H1 (cell line): ENCODE measurements at regions not wholly inside any gene's neighbourhood (a gene's known extent, or its start where the extent isn't known, plus 50 kb on each side); places are given as distances from the start of the nearest gene placed in this dataset.

Source experiments
- ASH2L ChIP-seq: fragments of 200-600, 300-600 bp; sonication (generic); IDR thresholded peaks from one replicate; pipeline ENCODE4 v1.7.1; 2017; ENCODE audit warnings: low read length
- BCL11A ChIP-seq, 2 experiments: IDR thresholded peaks; one replicate each; pipeline ENCODE4 v1.6.1; 2011; ENCODE audit warnings: low read depth in 2 of 2, low read length in 2 of 2, mild to moderate bottlenecking in 2 of 2
- EGR1 ChIP-seq: IDR thresholded peaks from 2 replicates; pipeline ENCODE4 v1.6.1; 2011; ENCODE audit warnings: low read depth, low read length, borderline replicate concordance
- POU5F1 ChIP-seq: IDR thresholded peaks from 2 replicates; pipeline ENCODE4 v1.6.1; 2011; ENCODE audit warnings: low read depth, mild to moderate bottlenecking, low read length, moderate library complexity
- SIX5 ChIP-seq: IDR thresholded peaks from 2 replicates; pipeline ENCODE4 v1.6.1; 2011; ENCODE audit warnings: mild to moderate bottlenecking, low read depth, low read length
- TF ChIP-seq, protein P1 (sequence below): fragments of 300-600 bp; sonication (generic); IDR thresholded peaks from 2 replicates; pipeline ENCODE4 v1.7.1; 2012; ENCODE audit warnings: low read length, moderate library complexity, mild to moderate bottlenecking, inconsistent platforms; ENCODE audit not compliant: insufficient replicate concordance
- TF ChIP-seq, protein P2 (sequence below), 3 experiments: IDR thresholded peaks; 1 replicate in 2 of 3; 2 replicates in 1 of 3; pipeline versions ENCODE4 v1.5.1 to v1.6.1; 2011; ENCODE audit warnings: low read length in 3 of 3, mild to moderate bottlenecking in 3 of 3, inconsistent platforms in 2 of 3, low read depth in 1 of 3, moderate library complexity in 1 of 3; ENCODE audit not compliant: insufficient read depth in 1 of 3; ENCODE audit errors: control extremely low read depth in 1 of 3
- TF ChIP-seq, protein P3 (sequence below): IDR thresholded peaks from 2 replicates; pipeline ENCODE4 v1.6.1; 2012; ENCODE audit warnings: inconsistent platforms

DNA sequence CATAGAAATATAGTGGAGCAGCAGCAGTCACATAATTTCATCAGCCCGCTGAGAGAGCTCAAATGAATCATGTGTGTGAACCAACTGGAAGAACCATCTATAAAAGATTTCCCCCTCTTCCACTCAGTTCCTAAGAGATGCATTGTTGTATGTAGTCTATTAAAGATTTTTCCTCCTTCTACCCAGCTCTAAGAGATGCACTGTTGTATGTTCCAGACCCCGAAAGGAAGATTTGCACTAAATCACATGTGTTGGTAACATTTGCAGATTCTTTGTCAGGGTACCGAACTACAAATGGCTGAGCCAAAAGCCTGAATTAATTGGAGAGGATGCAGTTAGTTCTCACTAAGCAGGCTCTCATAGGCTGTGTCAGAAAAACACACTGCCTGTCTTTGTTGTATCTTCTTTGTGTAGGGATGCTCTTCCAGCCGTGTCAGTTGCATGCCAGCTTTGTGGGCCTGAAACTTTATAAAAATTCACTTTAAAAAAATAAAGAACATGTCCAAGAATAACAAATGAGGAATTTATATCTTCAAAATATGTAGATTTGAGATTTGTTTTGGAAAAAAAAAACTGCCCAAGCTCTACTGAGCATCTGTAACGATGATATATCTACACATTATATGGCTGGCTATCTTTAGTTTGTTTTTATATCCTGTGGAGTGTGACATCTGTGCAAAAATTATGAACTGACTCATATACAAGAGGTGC, 223.1 kb downstream of the MZT1 start (continued):
- TF ChIP-seq, protein P1, sequence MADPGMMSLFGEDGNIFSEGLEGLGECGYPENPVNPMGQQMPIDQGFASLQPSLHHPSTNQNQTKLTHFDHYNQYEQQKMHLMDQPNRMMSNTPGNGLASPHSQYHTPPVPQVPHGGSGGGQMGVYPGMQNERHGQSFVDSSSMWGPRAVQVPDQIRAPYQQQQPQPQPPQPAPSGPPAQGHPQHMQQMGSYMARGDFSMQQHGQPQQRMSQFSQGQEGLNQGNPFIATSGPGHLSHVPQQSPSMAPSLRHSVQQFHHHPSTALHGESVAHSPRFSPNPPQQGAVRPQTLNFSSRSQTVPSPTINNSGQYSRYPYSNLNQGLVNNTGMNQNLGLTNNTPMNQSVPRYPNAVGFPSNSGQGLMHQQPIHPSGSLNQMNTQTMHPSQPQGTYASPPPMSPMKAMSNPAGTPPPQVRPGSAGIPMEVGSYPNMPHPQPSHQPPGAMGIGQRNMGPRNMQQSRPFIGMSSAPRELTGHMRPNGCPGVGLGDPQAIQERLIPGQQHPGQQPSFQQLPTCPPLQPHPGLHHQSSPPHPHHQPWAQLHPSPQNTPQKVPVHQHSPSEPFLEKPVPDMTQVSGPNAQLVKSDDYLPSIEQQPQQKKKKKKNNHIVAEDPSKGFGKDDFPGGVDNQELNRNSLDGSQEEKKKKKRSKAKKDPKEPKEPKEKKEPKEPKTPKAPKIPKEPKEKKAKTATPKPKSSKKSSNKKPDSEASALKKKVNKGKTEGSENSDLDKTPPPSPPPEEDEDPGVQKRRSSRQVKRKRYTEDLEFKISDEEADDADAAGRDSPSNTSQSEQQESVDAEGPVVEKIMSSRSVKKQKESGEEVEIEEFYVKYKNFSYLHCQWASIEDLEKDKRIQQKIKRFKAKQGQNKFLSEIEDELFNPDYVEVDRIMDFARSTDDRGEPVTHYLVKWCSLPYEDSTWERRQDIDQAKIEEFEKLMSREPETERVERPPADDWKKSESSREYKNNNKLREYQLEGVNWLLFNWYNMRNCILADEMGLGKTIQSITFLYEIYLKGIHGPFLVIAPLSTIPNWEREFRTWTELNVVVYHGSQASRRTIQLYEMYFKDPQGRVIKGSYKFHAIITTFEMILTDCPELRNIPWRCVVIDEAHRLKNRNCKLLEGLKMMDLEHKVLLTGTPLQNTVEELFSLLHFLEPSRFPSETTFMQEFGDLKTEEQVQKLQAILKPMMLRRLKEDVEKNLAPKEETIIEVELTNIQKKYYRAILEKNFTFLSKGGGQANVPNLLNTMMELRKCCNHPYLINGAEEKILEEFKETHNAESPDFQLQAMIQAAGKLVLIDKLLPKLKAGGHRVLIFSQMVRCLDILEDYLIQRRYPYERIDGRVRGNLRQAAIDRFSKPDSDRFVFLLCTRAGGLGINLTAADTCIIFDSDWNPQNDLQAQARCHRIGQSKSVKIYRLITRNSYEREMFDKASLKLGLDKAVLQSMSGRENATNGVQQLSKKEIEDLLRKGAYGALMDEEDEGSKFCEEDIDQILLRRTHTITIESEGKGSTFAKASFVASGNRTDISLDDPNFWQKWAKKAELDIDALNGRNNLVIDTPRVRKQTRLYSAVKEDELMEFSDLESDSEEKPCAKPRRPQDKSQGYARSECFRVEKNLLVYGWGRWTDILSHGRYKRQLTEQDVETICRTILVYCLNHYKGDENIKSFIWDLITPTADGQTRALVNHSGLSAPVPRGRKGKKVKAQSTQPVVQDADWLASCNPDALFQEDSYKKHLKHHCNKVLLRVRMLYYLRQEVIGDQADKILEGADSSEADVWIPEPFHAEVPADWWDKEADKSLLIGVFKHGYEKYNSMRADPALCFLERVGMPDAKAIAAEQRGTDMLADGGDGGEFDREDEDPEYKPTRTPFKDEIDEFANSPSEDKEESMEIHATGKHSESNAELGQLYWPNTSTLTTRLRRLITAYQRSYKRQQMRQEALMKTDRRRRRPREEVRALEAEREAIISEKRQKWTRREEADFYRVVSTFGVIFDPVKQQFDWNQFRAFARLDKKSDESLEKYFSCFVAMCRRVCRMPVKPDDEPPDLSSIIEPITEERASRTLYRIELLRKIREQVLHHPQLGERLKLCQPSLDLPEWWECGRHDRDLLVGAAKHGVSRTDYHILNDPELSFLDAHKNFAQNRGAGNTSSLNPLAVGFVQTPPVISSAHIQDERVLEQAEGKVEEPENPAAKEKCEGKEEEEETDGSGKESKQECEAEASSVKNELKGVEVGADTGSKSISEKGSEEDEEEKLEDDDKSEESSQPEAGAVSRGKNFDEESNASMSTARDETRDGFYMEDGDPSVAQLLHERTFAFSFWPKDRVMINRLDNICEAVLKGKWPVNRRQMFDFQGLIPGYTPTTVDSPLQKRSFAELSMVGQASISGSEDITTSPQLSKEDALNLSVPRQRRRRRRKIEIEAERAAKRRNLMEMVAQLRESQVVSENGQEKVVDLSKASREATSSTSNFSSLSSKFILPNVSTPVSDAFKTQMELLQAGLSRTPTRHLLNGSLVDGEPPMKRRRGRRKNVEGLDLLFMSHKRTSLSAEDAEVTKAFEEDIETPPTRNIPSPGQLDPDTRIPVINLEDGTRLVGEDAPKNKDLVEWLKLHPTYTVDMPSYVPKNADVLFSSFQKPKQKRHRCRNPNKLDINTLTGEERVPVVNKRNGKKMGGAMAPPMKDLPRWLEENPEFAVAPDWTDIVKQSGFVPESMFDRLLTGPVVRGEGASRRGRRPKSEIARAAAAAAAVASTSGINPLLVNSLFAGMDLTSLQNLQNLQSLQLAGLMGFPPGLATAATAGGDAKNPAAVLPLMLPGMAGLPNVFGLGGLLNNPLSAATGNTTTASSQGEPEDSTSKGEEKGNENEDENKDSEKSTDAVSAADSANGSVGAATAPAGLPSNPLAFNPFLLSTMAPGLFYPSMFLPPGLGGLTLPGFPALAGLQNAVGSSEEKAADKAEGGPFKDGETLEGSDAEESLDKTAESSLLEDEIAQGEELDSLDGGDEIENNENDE: no peak
- TF ChIP-seq, protein P2, sequence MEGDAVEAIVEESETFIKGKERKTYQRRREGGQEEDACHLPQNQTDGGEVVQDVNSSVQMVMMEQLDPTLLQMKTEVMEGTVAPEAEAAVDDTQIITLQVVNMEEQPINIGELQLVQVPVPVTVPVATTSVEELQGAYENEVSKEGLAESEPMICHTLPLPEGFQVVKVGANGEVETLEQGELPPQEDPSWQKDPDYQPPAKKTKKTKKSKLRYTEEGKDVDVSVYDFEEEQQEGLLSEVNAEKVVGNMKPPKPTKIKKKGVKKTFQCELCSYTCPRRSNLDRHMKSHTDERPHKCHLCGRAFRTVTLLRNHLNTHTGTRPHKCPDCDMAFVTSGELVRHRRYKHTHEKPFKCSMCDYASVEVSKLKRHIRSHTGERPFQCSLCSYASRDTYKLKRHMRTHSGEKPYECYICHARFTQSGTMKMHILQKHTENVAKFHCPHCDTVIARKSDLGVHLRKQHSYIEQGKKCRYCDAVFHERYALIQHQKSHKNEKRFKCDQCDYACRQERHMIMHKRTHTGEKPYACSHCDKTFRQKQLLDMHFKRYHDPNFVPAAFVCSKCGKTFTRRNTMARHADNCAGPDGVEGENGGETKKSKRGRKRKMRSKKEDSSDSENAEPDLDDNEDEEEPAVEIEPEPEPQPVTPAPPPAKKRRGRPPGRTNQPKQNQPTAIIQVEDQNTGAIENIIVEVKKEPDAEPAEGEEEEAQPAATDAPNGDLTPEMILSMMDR (IDR thresholded peaks at IDR 0.05; ENCODE audit: control extremely low read depth in 1 of 3, insufficient read depth in 1 of 3, low read depth in 1 of 3, low read length in 3 of 3): no peak
- no peak for TF ChIP-seq EGR1
- TF ChIP-seq, protein P3, sequence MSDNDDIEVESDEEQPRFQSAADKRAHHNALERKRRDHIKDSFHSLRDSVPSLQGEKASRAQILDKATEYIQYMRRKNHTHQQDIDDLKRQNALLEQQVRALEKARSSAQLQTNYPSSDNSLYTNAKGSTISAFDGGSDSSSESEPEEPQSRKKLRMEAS: no peak
- TF ChIP-seq BCL11A (IDR thresholded peaks at IDR 0.05; ENCODE audit: low read depth in 2 of 2, low read length in 2 of 2): no peak
- no peak for TF ChIP-seq POU5F1
- TF ChIP-seq ASH2L: no peak
- TF ChIP-seq SIX5: no peak
